Neural cell (in vitro differentiated cells): ENCODE measurements at regions not wholly inside any gene's neighbourhood (a gene's known extent, or its start where the extent isn't known, plus 50 kb on each side); places are given as distances from the start of the nearest gene placed in this dataset.

ENCODE experiments used
- H2AFZ ChIP-seq: fragments of 200-600, 300-800 bp; sonication (generic), shearing (Covaris generic); 2 replicates; pipeline ENCODE4 v1.6.0; 2014; ENCODE audit warnings: low read depth, mild to moderate bottlenecking, antibody characterized with exemption, low read length, moderate library complexity
- H3F3A ChIP-seq: fragments of 200-600 bp; shearing (Covaris generic); 2 replicates; pipeline ENCODE4 v1.6.1; 2016; ENCODE audit warnings: mild to moderate bottlenecking, moderate library complexity, mixed read lengths, antibody characterized with exemption, low read length; ENCODE audit not compliant: insufficient read depth, poor library complexity, severe bottlenecking
- H3K27ac ChIP-seq: fragments of 200-600, 300-800 bp; sonication (generic), shearing (Covaris generic); 2 replicates; pipeline ENCODE4 v1.5.1; 2014; ENCODE audit warnings: mild to moderate bottlenecking, low read length, moderate library complexity
- H3K27me3 ChIP-seq: fragments of 300-800, 200-600 bp; sonication (generic), shearing (Covaris generic); 2 replicates; pipeline ENCODE4 v1.6.0; 2014; ENCODE audit warnings: mild to moderate bottlenecking, low read depth, low read length, moderate library complexity; ENCODE audit not compliant: insufficient read depth
- H3K36me3 ChIP-seq: fragments of 300-800, 200-600 bp; sonication (generic), shearing (Covaris generic); 2 replicates; pipeline ENCODE4 v1.5.1; 2014; ENCODE audit warnings: mild to moderate bottlenecking, antibody characterized with exemption, low read length, moderate library complexity; ENCODE audit not compliant: insufficient read depth
- H3K4me2 ChIP-seq: fragments of 300-800, 200-600 bp; sonication (generic), shearing (Covaris generic); 2 replicates; pipeline ENCODE4 v1.6.0; 2014; ENCODE audit warnings: mild to moderate bottlenecking, low read length
- H3K4me3 ChIP-seq: fragments of 300-800, 200-600 bp; sonication (generic), shearing (Covaris generic); 2 replicates; pipeline ENCODE4 v1.5.1; 2014; ENCODE audit warnings: mild to moderate bottlenecking, low read length, moderate library complexity
- H3K79me2 ChIP-seq: fragments of 200-600 bp; shearing (Covaris generic); replicated peaks from 2 replicates; pipeline ENCODE4 v1.6.0; 2014; ENCODE audit warnings: mild to moderate bottlenecking, low read length, moderate library complexity; ENCODE audit not compliant: insufficient read depth
- H3K9ac ChIP-seq: fragments of 300-800, 200-600 bp; sonication (generic), shearing (Covaris generic); 2 replicates; pipeline ENCODE4 v1.6.1; 2016; ENCODE audit warnings: mild to moderate bottlenecking, low read length, mixed read lengths
- H3K9me2 ChIP-seq: fragments of 200-600 bp; shearing (Covaris generic); 2 replicates; pipeline ENCODE4 v1.6.1; 2016; ENCODE audit warnings: mild to moderate bottlenecking, low read length, mixed read lengths; ENCODE audit not compliant: insufficient read depth
- H3K9me3 ChIP-seq: fragments of 200-600, 300-800 bp; sonication (generic), shearing (Covaris generic); 2 replicates; pipeline ENCODE4 v1.6.1; 2016; ENCODE audit warnings: mild to moderate bottlenecking, mixed run types, low read length, moderate library complexity, mixed read lengths
- H4K20me1 ChIP-seq: fragments of 200-600 bp; shearing (Covaris generic); 2 replicates; pipeline ENCODE4 v1.6.1; 2016; ENCODE audit warnings: mild to moderate bottlenecking, mixed run types; ENCODE audit not compliant: insufficient read depth
- EP300 ChIP-seq: fragments of 450-650 bp; conservative IDR thresholded peaks from 2 replicates; pipeline ENCODE4 v1.6.1; 2014; ENCODE audit warnings: antibody characterized with exemption, mild to moderate bottlenecking, moderate library complexity; ENCODE audit not compliant: poor library complexity, severe bottlenecking
- EZH2 ChIP-seq: fragments of 200-600, 300-800 bp; shearing (Covaris generic), sonication (generic); IDR thresholded peaks from 2 replicates; pipeline ENCODE4 v1.6.1; 2014; ENCODE audit warnings: antibody characterized with exemption, low read length, borderline replicate concordance, mild to moderate bottlenecking; ENCODE audit not compliant: insufficient read depth, poor library complexity, severe bottlenecking
- MXI1 ChIP-seq: fragments of 450-650 bp; conservative IDR thresholded peaks from 2 replicates; pipeline ENCODE4 v1.6.1; 2014; ENCODE audit warnings: antibody characterized with exemption, mild to moderate bottlenecking; ENCODE audit not compliant: poor library complexity, severe bottlenecking
- POLR2AphosphoS5 ChIP-seq: IDR thresholded peaks from 2 replicates; pipeline ENCODE4 v1.6.1; 2012
- RAD21 ChIP-seq: fragments of 450-650 bp; conservative IDR thresholded peaks from 2 replicates; pipeline ENCODE4 v1.6.1; 2014; ENCODE audit warnings: antibody characterized with exemption, mild to moderate bottlenecking, moderate library complexity
- SMC3 ChIP-seq: fragments of 450-650 bp; conservative IDR thresholded peaks from 2 replicates; pipeline ENCODE4 v1.6.1; 2014; ENCODE audit warnings: antibody characterized with exemption, mild to moderate bottlenecking, moderate library complexity; ENCODE audit not compliant: poor library complexity
- TAF1 ChIP-seq: IDR thresholded peaks from 2 replicates; pipeline ENCODE4 v1.6.1; 2012; ENCODE audit warnings: low read depth
- TF ChIP-seq, protein P1 (sequence below): IDR thresholded peaks from 2 replicates; pipeline ENCODE4 v1.6.1; 2012; ENCODE audit warnings: borderline replicate concordance
- TF ChIP-seq, protein P2 (sequence below): fragments of 450-650 bp; IDR thresholded peaks from 2 replicates; pipeline ENCODE4 v1.5.1; 2014; ENCODE audit warnings: antibody characterized with exemption, mild to moderate bottlenecking, moderate library complexity; ENCODE audit not compliant: poor library complexity, severe bottlenecking

DNA sequence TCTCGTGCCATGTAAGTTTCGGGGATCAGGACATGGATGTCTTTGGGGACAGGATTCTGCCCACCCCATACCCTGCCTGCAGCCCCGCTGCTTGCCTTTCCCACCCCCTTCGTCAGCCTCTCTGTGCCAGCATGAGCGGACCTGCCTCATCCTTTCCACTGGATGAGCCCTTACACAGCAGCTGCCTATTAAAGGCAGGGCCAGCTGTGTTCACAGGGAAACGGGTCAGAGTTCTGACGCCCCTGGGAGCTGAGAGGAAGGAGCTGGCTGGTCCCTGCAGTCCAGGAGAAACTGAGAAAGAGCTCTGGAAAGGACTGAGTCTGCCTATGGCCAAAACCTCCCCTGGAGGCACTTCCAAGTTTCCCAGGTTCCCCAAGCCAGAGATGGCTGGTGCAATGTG lies 83.5 kb upstream of the NCOR2 start:
- H4K20me1 ChIP-seq, result no peaks in the 10 kb centered on the region
- H3K36me3 ChIP-seq, result no peaks in the 10 kb centered on the region
- H3K9ac ChIP-seq, result no peak overlapping the region
- no peaks in the 10 kb centered on the region for H3K27me3 ChIP-seq
- no peak overlapping the region for H3K27ac ChIP-seq
- TF ChIP-seq RAD21 (no peak), TAF1 (no peak), SMC3 (no peak), MXI1 (no peak)
- H3K4me3 ChIP-seq, result no peak overlapping the region
- H3K79me2 ChIP-seq, result no peaks in the 10 kb centered on the region
- H3F3A ChIP-seq, result no peaks in the 10 kb centered on the region
- H3K4me2 ChIP-seq, result no peak overlapping the region
- no peak overlapping the region for H2AFZ ChIP-seq
- H3K9me2 ChIP-seq, result no peaks in the 10 kb centered on the region
- H3K9me3 ChIP-seq, result no peaks in the 10 kb centered on the region

DNA sequence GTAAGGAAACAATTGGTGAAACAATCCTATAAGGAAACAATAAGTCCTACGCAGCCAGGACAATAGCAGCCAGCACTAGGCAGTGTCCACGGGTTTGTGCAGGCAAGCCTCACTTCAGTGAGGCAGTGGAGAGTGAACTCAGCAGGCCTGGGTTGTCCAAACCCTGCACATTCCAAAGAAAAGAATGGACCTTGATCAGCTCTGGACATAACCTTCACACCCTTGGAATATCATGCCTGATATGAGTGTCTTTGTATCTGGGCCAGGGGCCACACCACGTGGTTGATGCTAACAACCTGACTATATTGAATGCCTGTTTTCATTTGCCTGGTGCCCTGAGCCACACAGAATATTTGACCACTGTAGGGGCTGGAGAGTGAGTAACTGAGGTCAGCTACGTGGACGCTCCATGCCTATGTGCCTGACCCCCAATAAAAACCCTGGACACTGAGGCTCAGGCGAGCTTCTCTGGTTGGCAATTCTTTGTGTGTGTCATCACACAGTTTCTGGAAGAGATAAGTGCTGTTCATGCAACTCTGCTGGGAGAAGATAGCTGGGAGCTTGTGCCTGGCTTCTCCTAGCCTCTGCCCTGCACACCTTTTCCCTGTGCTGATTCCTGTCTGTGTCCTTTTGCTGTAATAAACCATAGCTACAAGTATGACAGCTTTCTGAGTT lies 81.4 kb upstream of the NCOR2 start:
- TF ChIP-seq, protein P1, sequence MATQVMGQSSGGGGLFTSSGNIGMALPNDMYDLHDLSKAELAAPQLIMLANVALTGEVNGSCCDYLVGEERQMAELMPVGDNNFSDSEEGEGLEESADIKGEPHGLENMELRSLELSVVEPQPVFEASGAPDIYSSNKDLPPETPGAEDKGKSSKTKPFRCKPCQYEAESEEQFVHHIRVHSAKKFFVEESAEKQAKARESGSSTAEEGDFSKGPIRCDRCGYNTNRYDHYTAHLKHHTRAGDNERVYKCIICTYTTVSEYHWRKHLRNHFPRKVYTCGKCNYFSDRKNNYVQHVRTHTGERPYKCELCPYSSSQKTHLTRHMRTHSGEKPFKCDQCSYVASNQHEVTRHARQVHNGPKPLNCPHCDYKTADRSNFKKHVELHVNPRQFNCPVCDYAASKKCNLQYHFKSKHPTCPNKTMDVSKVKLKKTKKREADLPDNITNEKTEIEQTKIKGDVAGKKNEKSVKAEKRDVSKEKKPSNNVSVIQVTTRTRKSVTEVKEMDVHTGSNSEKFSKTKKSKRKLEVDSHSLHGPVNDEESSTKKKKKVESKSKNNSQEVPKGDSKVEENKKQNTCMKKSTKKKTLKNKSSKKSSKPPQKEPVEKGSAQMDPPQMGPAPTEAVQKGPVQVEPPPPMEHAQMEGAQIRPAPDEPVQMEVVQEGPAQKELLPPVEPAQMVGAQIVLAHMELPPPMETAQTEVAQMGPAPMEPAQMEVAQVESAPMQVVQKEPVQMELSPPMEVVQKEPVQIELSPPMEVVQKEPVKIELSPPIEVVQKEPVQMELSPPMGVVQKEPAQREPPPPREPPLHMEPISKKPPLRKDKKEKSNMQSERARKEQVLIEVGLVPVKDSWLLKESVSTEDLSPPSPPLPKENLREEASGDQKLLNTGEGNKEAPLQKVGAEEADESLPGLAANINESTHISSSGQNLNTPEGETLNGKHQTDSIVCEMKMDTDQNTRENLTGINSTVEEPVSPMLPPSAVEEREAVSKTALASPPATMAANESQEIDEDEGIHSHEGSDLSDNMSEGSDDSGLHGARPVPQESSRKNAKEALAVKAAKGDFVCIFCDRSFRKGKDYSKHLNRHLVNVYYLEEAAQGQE, result no peak
- no peak for TF ChIP-seq EP300
- no peak for TF ChIP-seq MXI1
- TF ChIP-seq EZH2, result no peak
- TF ChIP-seq RAD21, result no peak
- TF ChIP-seq POLR2AphosphoS5, result no peak
- TF ChIP-seq SMC3, result no peak
- TF ChIP-seq TAF1, result no peak
- TF ChIP-seq, protein P2, sequence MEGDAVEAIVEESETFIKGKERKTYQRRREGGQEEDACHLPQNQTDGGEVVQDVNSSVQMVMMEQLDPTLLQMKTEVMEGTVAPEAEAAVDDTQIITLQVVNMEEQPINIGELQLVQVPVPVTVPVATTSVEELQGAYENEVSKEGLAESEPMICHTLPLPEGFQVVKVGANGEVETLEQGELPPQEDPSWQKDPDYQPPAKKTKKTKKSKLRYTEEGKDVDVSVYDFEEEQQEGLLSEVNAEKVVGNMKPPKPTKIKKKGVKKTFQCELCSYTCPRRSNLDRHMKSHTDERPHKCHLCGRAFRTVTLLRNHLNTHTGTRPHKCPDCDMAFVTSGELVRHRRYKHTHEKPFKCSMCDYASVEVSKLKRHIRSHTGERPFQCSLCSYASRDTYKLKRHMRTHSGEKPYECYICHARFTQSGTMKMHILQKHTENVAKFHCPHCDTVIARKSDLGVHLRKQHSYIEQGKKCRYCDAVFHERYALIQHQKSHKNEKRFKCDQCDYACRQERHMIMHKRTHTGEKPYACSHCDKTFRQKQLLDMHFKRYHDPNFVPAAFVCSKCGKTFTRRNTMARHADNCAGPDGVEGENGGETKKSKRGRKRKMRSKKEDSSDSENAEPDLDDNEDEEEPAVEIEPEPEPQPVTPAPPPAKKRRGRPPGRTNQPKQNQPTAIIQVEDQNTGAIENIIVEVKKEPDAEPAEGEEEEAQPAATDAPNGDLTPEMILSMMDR, result no peak
- Histone ChIP-seq H3K79me2 (no peaks in the 10 kb centered on the region), H3K9me3 (no peaks in the 10 kb centered on the region), H3K27ac (no peak overlapping the region), H2AFZ (no peak overlapping the region), H3K36me3 (no peaks in the 10 kb centered on the region), H3K9me2 (no peaks in the 10 kb centered on the region), H3F3A (no peaks in the 10 kb centered on the region), H4K20me1 (no peaks in the 10 kb centered on the region), H3K9ac (no peak overlapping the region), H3K27me3 (no peaks in the 10 kb centered on the region), H3K4me3 (no peak overlapping the region), H3K4me2 (no peak overlapping the region)
